OCI-LY7 (cell line): ENCODE measurements at regions not wholly inside any gene's neighbourhood (a gene's known extent, or its start where the extent isn't known, plus 50 kb on each side); places are given as distances from the start of the nearest gene placed in this dataset.

Source experiments
- BruUV-seq: library from RNA; stranded (reverse); fragments of 400-500 nt; replicated peaks from 2 replicates; lab custom pipeline; 2021; lab: Mats Ljungman, UMichigan
- CTCF ChIA-PET: fragments of 300-600 bp; sonication (Branson Sonifier 250); formaldehyde crosslinking; loops from one replicate; lab custom pipeline; 2022; ENCODE audit warnings: antibody characterized with exemption; ENCODE audit not compliant: unreplicated experiment; lab: Charles Lee
- POLR2A ChIA-PET: fragments of 300-600 bp; sonication (Branson Sonifier 250); formaldehyde crosslinking; loops from one replicate; lab custom pipeline; 2022; ENCODE audit warnings: antibody characterized with exemption; lab: Charles Lee
- DNase-seq: peaks from one replicate; pipeline ENCODE4 v3.0.0-alpha.2; 2015; ENCODE audit warnings: low spot score
- H2AFZ ChIP-seq: fragments of 200-600 bp; sonication (generic), shearing (Covaris generic); 2 replicates; pipeline ENCODE4 v1.6.1; 2014; ENCODE audit warnings: mild to moderate bottlenecking, antibody characterized with exemption, low read length, moderate library complexity
- H3K27ac ChIP-seq: fragments of 200-600 bp; sonication (generic); 2 replicates; pipeline ENCODE4 v1.5.1; 2014; ENCODE audit warnings: mixed run types, low read depth, mild to moderate bottlenecking, moderate library complexity, low read length, inconsistent platforms; ENCODE audit not compliant: poor library complexity, severe bottlenecking
- H3K36me3 ChIP-seq: fragments of 200-600 bp; sonication (generic); 2 replicates; pipeline ENCODE4 v1.6.1; 2014; ENCODE audit warnings: mild to moderate bottlenecking, antibody characterized with exemption, low read length, moderate library complexity, mixed read lengths; ENCODE audit not compliant: insufficient read depth
- H3K4me1 ChIP-seq: fragments of 200-600 bp; sonication (generic); 2 replicates; pipeline ENCODE4 v1.5.1; 2014; ENCODE audit warnings: mild to moderate bottlenecking, low read length; ENCODE audit not compliant: insufficient read depth, poor library complexity, severe bottlenecking
- H3K4me2 ChIP-seq: fragments of 200-600 bp; sonication (generic); 2 replicates; pipeline ENCODE4 v1.6.1; 2014; ENCODE audit warnings: mild to moderate bottlenecking, low read length
- H3K4me3 ChIP-seq: fragments of 200-600 bp; sonication (generic); 2 replicates; pipeline ENCODE4 v1.5.1; 2014; ENCODE audit warnings: mild to moderate bottlenecking, low read depth, low read length; ENCODE audit not compliant: poor library complexity, severe bottlenecking
- H3K79me2 ChIP-seq: fragments of 200-600 bp; sonication (generic); 2 replicates; pipeline ENCODE4 v1.6.1; 2016; ENCODE audit warnings: low read depth, mild to moderate bottlenecking, low read length, moderate library complexity, mixed read lengths; ENCODE audit not compliant: insufficient read depth
- H3K9me2 ChIP-seq: fragments of 200-600 bp; sonication (generic); 2 replicates; pipeline ENCODE4 v1.6.1; 2016; ENCODE audit warnings: mild to moderate bottlenecking, low read length, mixed read lengths; ENCODE audit not compliant: insufficient read depth
- H3K9me3 ChIP-seq: fragments of 200-600 bp; sonication (generic); 2 replicates; pipeline ENCODE4 v1.6.1; 2014; ENCODE audit warnings: mild to moderate bottlenecking, mixed run types, low read length, mixed read lengths
- H4K20me1 ChIP-seq: fragments of 200-600 bp; sonication (generic); 2 replicates; pipeline ENCODE4 v1.6.1; 2014; ENCODE audit warnings: mild to moderate bottlenecking, antibody characterized with exemption, low read length, moderate library complexity, mixed read lengths; ENCODE audit not compliant: insufficient read depth
- CTCF ChIP-seq: fragments of 200-600 bp; sonication (generic); conservative IDR thresholded peaks from 2 replicates; pipeline ENCODE4 v1.5.1; 2014; ENCODE audit warnings: mild to moderate bottlenecking, antibody characterized with exemption, low read length, moderate library complexity, mixed read lengths
- EZH2phosphoT487 ChIP-seq: fragments of 200-600 bp; sonication (generic); IDR thresholded peaks from 2 replicates; pipeline ENCODE4 v1.6.1; 2018; ENCODE audit warnings: low read depth, borderline replicate concordance, mild to moderate bottlenecking, mixed run types, antibody characterized with exemption, low read length, moderate library complexity, mixed read lengths
- intact Hi-C: fragments of 100-400 bp; cut with micrococcal nuclease; formaldehyde crosslinking; loops from one replicate; pipeline ENCODE4 v1.10.0; 2022; ENCODE audit not compliant: unreplicated experiment

GRCh38 chr6:145115638-145116037 is 619.7 kb downstream of the EPM2A start:
- POLR2A ChIA-PET, result no interaction called here
- no peaks in the 10 kb centered on the region for H3K79me2 ChIP-seq
- TF ChIP-seq EZH2phosphoT487 (no peak), CTCF (no peak)

GRCh38 chr6:145116591-145117178 is 618.6 kb downstream of the EPM2A start:
- TF ChIP-seq EZH2phosphoT487 (no peak), CTCF (no peak)
- BruUV-seq, result no TSS peak

More at GRCh38 chr6:145115638-145116037, 619.7 kb downstream of the EPM2A start:
- intact Hi-C loops, result no loop called here
- H3K4me3 ChIP-seq, result no peak overlapping the region
- no peak overlapping the region for H3K27ac ChIP-seq
- H3K4me2 ChIP-seq, result no peak overlapping the region
- CTCF ChIA-PET, result no interaction called here
- H3K4me1 ChIP-seq, result no peaks in the 10 kb centered on the region
- H2AFZ ChIP-seq, result no peak overlapping the region
- no peaks in the 10 kb centered on the region for H3K36me3 ChIP-seq
- H3K9me3 ChIP-seq, result no peaks in the 10 kb centered on the region
- no peaks in the 10 kb centered on the region for H4K20me1 ChIP-seq
- no TSS peak for BruUV-seq
- DNase-seq, result no peak
- H3K9me2 ChIP-seq, result no peaks in the 10 kb centered on the region

GRCh38 chr6:145118224-145118623 is 617.1 kb downstream of the EPM2A start:
- no peaks in the 10 kb centered on the region for H3K79me2 ChIP-seq
- H3K9me3 ChIP-seq, result no peaks in the 10 kb centered on the region
- H3K27ac ChIP-seq, result no peak overlapping the region
- intact Hi-C loops, result no loop called here
- H3K9me2 ChIP-seq, result no peaks in the 10 kb centered on the region
- no peaks in the 10 kb centered on the region for H3K4me1 ChIP-seq
- no peak for TF ChIP-seq CTCF
- TF ChIP-seq EZH2phosphoT487, result no peak
- DNase-seq, result no peak
- no TSS peak for BruUV-seq
- ChIA-PET POLR2A (interaction anchor here (0.6 kb wide), 1 partner anchor 1812 kb away, joined by 3 read pairs; no protein-coding TSS in a partner anchor), CTCF (no interaction called here)
- no peak overlapping the region for H3K4me3 ChIP-seq
- no peaks in the 10 kb centered on the region for H4K20me1 ChIP-seq
- no peak overlapping the region for H2AFZ ChIP-seq
- H3K36me3 ChIP-seq, result no peaks in the 10 kb centered on the region
- no peak overlapping the region for H3K4me2 ChIP-seq

More at GRCh38 chr6:145116591-145117178, 618.6 kb downstream of the EPM2A start:
- intact Hi-C loops, result no loop called here
- no peak overlapping the region for H3K4me2 ChIP-seq
- no peak for DNase-seq
- no peaks in the 10 kb centered on the region for H3K79me2 ChIP-seq
- H3K4me3 ChIP-seq, result no peak overlapping the region
- POLR2A ChIA-PET, result no interaction called here
- CTCF ChIA-PET, result no interaction called here
- H2AFZ ChIP-seq, result no peak overlapping the region
- no peaks in the 10 kb centered on the region for H4K20me1 ChIP-seq
- H3K9me2 ChIP-seq, result no peaks in the 10 kb centered on the region
- no peaks in the 10 kb centered on the region for H3K36me3 ChIP-seq
- H3K27ac ChIP-seq, result no peak overlapping the region
- H3K4me1 ChIP-seq, result no peaks in the 10 kb centered on the region
- no peaks in the 10 kb centered on the region for H3K9me3 ChIP-seq
